Spleen (tissue), 11 donors: ENCODE measurements at regions not wholly inside any gene's neighbourhood (a gene's known extent, or its start where the extent isn't known, plus 50 kb on each side); places are given as distances from the start of the nearest gene placed in this dataset.
"Not testable (repeated sequence)": the region's sequence is repeated elsewhere in the genome, so short reads cannot be mapped to it uniquely, and the experiment has no call there.

ENCODE experiments used
- DNase-seq: peaks from one replicate; pipeline ENCODE4 v3.0.0-alpha.2; 2020
- H3K27ac ChIP-seq, 8 donors: fragments of 200-600 bp; sonication (generic) in 7 of 8; 1 replicate in 4 of 8; 2 replicates in 4 of 8; pipeline versions ENCODE4 v1.5.0 to v1.8.0; 2016 to 2021; ENCODE audit warnings: inconsistent platforms in 4 of 8, mild to moderate bottlenecking in 4 of 8, moderate library complexity in 1 of 8
- H3K27me3 ChIP-seq, 7 donors: fragments of 200-600 bp; sonication (generic) in 6 of 7; replicated peaks in 1 of 7; 1 replicate in 4 of 7; 2 replicates in 3 of 7; pipeline versions ENCODE4 v1.5.0 to v1.8.0; 2016 to 2021; ENCODE audit warnings: inconsistent platforms in 3 of 7, mild to moderate bottlenecking in 1 of 7
- H3K36me3 ChIP-seq, 6 donors: fragments of 200-600 bp; sonication (generic) in 5 of 6; 1 replicate in 4 of 6; 2 replicates in 2 of 6; pipeline versions ENCODE4 v1.5.0 to v1.8.0; 2016 to 2021; ENCODE audit warnings: inconsistent platforms in 2 of 6
- H3K4me1 ChIP-seq, 6 donors: fragments of 200-600 bp; sonication (generic) in 5 of 6; 1 replicate in 3 of 6; 2 replicates in 3 of 6; pipeline versions ENCODE4 v1.5.0 to v1.8.0; 2016 to 2021; ENCODE audit warnings: inconsistent platforms in 3 of 6
- H3K4me3 ChIP-seq, 8 donors: fragments of 200-600 bp; sonication (generic) in 7 of 8; 1 replicate in 4 of 8; 2 replicates in 4 of 8; pipeline versions ENCODE4 v1.5.0 to v1.8.0; 2016 to 2021; ENCODE audit warnings: inconsistent platforms in 4 of 8, mild to moderate bottlenecking in 4 of 8, moderate library complexity in 2 of 8
- H3K9me3 ChIP-seq, 8 donors: fragments of 200-600 bp; sonication (generic) in 7 of 8; 1 replicate in 4 of 8; 2 replicates in 4 of 8; pipeline versions ENCODE4 v1.5.0 to v1.8.0; 2016 to 2021; ENCODE audit warnings: inconsistent platforms in 4 of 8
- POLR2A ChIP-seq, 3 donors: fragments of 450-650 bp; IDR thresholded peaks; one replicate each; pipeline ENCODE4 v1.5.1; 2017; ENCODE audit warnings: antibody characterized with exemption in 3 of 3, mild to moderate bottlenecking in 1 of 3
- POLR2AphosphoS5 ChIP-seq, 3 donors: sonication (generic); formaldehyde crosslinking; IDR thresholded peaks; one replicate each; pipeline ENCODE4 v1.5.1; 2017; ENCODE audit warnings: antibody characterized with exemption in 3 of 3
- WGBS, 5 donors: extraction: QIAGEN DNeasy Blood & Tissue Kit in 3 of 5; methylation state at CpG; one replicate each; pipeline versions ENCODE4 v1.1.5 to v1.1.7; 2013 to 2018; 5-methylcytosine and 5-hydroxymethylcytosine counted together
- intact Hi-C: fragments of 100-400 bp; cut with DNase I; formaldehyde crosslinking; loops from one replicate; pipeline ENCODE4 v1.15.0; 2023; ENCODE audit warnings: low total_unique reads
- TF ChIP-seq, protein P1 (sequence below), 11 experiments: fragments of 200-600 bp in 7 of 11; fragments of 450-650 bp in 4 of 11; sonication (generic) in 4 of 11; IDR thresholded peaks in 8 of 11; conservative IDR thresholded peaks in 3 of 11; 1 replicate in 7 of 11; 2 replicates in 4 of 11; pipeline versions ENCODE4 v1.4.0 to v1.8.0; 2016 to 2021; ENCODE audit warnings: antibody characterized with exemption in 11 of 11, inconsistent platforms in 4 of 11, mild to moderate bottlenecking in 1 of 11
- donor health status: healthy with polysubstance abuse.
- donor health status: DM: no; HTN: no; CAD: no; lungs with moderate emphysema.
- donor health status: DM: no; HTN: no; CAD: no.
- donor health status: Bipolar disorder and iron deficiency.
- donor health status: healthy.
- donor health status: DM: no; HTN: no; CAD: no.
- donor health status: DM: yes; HTN: yes; CAD: no.

GRCh38 chr12:65728848-65729793 lies 95.2 kb upstream of the HMGA2 start:
- Histone ChIP-seq H3K36me3 (no peaks in the 10 kb centered on the region), H3K27me3 (peaks cover 3 to 94% (median 33%) of the 10 kb centered on the region in 7 donors), H3K4me1 (peaks cover 0 to 11% (median 9%) of the 10 kb centered on the region in 6 donors), H3K27ac (no peak overlapping the region), H3K9me3 (no peaks in the 10 kb centered on the region), H3K4me3 (peak overlapping the region in 3 of 8 donors; percentile 6 to 27 (median 13))
- DNase-seq: no peak
- TF ChIP-seq POLR2A (IDR thresholded peaks at IDR 0.05) (no peak), POLR2AphosphoS5 (IDR thresholded peaks at IDR 0.05) (no peak)
- TF ChIP-seq, protein P1, sequence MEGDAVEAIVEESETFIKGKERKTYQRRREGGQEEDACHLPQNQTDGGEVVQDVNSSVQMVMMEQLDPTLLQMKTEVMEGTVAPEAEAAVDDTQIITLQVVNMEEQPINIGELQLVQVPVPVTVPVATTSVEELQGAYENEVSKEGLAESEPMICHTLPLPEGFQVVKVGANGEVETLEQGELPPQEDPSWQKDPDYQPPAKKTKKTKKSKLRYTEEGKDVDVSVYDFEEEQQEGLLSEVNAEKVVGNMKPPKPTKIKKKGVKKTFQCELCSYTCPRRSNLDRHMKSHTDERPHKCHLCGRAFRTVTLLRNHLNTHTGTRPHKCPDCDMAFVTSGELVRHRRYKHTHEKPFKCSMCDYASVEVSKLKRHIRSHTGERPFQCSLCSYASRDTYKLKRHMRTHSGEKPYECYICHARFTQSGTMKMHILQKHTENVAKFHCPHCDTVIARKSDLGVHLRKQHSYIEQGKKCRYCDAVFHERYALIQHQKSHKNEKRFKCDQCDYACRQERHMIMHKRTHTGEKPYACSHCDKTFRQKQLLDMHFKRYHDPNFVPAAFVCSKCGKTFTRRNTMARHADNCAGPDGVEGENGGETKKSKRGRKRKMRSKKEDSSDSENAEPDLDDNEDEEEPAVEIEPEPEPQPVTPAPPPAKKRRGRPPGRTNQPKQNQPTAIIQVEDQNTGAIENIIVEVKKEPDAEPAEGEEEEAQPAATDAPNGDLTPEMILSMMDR (IDR thresholded peaks at IDR 0.05 in 8 of 11, conservative IDR thresholded peaks at IDR 0.05 in 3 of 11): no peak
- intact Hi-C loops: no loop called here
- 4 to 10% (median 5%) methylated on average over 45 to 66 of the region's 66 CpGs for WGBS, 5 donors

GRCh38 chr12:65731771-65732170 lies 92.5 kb upstream of the HMGA2 start:
- no peak for DNase-seq
- TF ChIP-seq POLR2AphosphoS5 (IDR thresholded peaks at IDR 0.05) (no peak), POLR2A (IDR thresholded peaks at IDR 0.05) (no peak)
- H3K9me3 ChIP-seq: no peaks in the 10 kb centered on the region
- WGBS, 5 donors: 83 to 88% (median 84%) methylated on average over 4 of the region's 4 CpGs
- H3K36me3 ChIP-seq: no peaks in the 10 kb centered on the region
- H3K4me3 ChIP-seq: no peak overlapping the region
- no peak overlapping the region for H3K27ac ChIP-seq
- peaks cover 0 to 11% (median 9%) of the 10 kb centered on the region in 6 donors for H3K4me1 ChIP-seq
- H3K27me3 ChIP-seq: peaks cover 3 to 76% (median 33%) of the 10 kb centered on the region in 7 donors
- intact Hi-C loops: no loop called here

DNA sequence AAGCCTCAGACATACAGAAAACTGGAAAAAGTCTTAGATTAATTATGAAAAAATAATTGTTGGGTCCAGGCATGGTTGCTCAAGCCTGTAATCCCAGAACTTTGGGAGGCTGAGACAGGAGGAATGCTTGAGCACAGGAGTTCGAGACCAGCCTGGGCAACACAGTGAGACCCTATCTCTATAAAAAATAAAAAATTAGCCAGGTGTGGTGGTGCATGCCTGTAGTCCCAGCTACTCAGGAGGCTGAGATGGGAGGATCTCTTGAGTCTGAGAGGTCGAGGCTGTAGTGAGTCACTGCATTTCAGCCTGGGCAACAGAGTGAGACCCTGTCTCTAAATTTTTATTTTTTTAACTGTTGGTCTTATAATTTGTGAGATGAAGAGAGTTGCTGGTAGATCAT lies 90.6 kb upstream of the HMGA2 start:
- H3K27me3 ChIP-seq: peaks cover 0 to 57% (median 19%) of the 10 kb centered on the region in 7 donors
- intact Hi-C loops, H3K4me3 ChIP-seq, DNase-seq, H3K36me3 ChIP-seq, H3K27ac ChIP-seq, H3K9me3 ChIP-seq, H3K4me1 ChIP-seq: not testable (repeated sequence)
- 58 to 72% (median 67%) methylated on average over 2 of the region's 2 CpGs for WGBS, 5 donors

DNA sequence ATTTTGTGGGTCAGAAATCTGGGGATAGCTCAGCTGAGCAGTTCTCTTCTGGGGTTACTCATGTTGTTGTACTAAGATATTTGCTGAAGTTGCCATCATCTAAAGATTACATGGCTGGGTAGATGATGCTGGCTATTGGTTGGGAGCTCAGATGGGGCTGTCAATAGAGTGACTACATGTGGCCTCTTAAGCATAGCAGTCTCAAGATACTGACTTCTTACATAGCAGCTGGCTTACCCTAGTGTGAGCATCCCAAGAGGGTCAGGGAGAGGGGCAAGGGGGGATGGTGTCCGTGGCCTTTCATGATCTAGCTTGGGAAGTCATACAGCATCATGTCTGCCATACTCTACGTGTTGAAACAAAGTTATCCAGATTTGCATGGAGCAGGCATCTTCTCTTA lies 90.1 kb upstream of the HMGA2 start:
- no peak overlapping the region for H3K4me3 ChIP-seq
- WGBS, 5 donors: 50 to 85% (median 81%) methylated on average over 2 of the region's 2 CpGs
- intact Hi-C loops: no loop called here

More for the DNA sequence above, 90.1 kb upstream of the HMGA2 start:
- no peak overlapping the region for H3K27ac ChIP-seq
- peaks cover 0 to 4% (median 2%) of the 10 kb centered on the region in 6 donors for H3K4me1 ChIP-seq
- no peak for DNase-seq
- no peaks in the 10 kb centered on the region for H3K9me3 ChIP-seq
- peaks cover 0 to 51% (median 14%) of the 10 kb centered on the region in 7 donors for H3K27me3 ChIP-seq
- H3K36me3 ChIP-seq: no peaks in the 10 kb centered on the region
- TF ChIP-seq, protein P1 (IDR thresholded peaks at IDR 0.05 in 8 of 11, conservative IDR thresholded peaks at IDR 0.05 in 3 of 11): no peak
- no peak for TF ChIP-seq POLR2A (IDR thresholded peaks at IDR 0.05)
- no peak for TF ChIP-seq POLR2AphosphoS5 (IDR thresholded peaks at IDR 0.05)
